ENCODE measurements at regions not wholly inside any gene's neighbourhood (a gene's known extent, or its start where the extent isn't known, plus 50 kb on each side); places are given as distances from the start of the nearest gene placed in this dataset.

GRCh38 chr10:20959242-20959641, 62.1 kb upstream of the NEBL start:
- no peak for DNase-seq

GRCh38 chr10:20958764-20959163, 61.7 kb upstream of the NEBL start:
- no peak for DNase-seq

DNA sequence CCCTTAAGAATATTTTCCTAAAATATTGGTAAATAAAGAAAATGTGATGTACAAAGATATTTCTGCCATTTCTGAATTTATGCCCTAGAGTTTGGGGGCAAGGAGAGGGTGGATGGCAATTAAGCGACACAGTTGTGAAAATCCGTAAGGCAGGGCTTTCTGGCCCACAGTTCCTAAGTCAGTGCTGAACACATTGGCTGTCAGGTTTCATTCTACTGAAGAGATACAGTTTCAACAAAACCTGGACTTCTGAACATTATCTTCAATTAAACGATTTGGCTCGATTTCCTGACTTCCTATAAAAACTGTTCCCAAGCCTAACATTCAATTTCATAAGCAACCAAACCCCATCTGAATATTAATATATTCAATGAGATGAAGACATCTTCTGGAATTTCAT, 61.1 kb upstream of the NEBL start:
- no peak for DNase-seq

- no peak for DNase-seq
Measured at GRCh38 chr10:20957744-20958143, 60.6 kb upstream of the NEBL start.

DNA sequence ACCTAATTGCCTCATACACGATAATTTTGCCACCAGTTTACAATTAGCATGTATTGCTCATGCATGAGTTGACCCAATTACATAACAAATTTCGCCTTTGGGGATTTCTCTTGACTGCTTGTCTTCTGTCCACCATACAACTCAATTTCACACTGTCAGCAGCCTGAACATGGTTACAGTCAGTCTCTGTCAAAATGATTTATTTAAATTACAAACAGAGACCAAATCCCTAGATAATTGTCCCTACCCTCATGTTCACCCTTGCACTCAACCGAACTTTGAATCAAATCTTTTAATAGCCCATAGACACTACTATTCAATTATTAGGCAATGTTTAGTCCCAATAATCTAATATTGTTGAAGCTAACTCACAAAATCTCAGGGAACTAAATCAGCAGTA, 59.7 kb upstream of the NEBL start:
- DNase-seq: no peak

GRCh38 chr10:20955355-20955893, 58.3 kb upstream of the NEBL start:
- DNase-seq: no peak

DNA sequence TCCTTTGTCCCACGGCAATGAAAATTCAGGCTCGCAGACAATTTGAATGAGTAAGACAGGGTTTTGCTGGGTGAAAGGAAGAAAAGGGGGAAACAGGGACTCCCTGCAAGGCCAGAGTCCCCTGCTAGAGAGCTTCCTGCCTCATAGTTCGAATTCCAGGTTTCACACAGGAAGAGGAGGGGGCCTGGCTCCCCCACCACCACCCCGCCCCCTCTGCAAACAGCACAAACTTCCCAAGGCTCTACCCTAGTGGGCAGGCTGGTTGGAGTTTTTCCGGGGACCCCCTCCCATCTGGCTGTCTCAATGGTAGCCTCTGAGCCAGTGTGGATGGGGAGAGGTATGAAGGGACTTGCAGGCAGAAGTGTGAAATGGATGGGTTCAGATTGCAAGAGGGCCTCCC, 57.4 kb upstream of the NEBL start:
- no peak for DNase-seq

DNA sequence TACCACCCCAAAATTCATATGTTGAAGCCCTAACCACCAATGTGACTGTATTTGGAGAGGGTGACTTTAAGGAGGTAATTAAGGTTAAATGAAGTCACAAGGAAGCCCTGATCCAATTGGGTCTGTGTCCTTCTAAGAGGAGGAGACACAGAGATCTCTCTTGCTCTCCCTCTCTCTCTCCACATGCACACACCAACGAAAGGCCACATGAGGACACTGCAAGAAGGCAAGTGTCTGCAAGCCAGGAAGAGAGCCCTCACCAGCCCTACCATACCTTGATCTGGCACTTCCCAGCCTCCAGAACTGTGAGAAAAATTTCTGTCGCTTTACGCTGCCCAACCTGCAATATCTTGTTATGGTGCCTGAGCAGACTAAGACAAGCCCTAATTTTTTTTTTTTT, 56.0 kb upstream of the NEBL start:
- DNase-seq: no peak

- no peak for DNase-seq
Measured at GRCh38 chr10:20949967-20950366, 52.9 kb upstream of the NEBL start.

GRCh38 chr10:20948686-20949327, 51.7 kb upstream of the NEBL start:
- DNase-seq: no peak
